ENCODE measurements at regions not wholly inside any gene's neighbourhood (a gene's known extent, or its start where the extent isn't known, plus 50 kb on each side); places are given as distances from the start of the nearest gene placed in this dataset.

DNA sequence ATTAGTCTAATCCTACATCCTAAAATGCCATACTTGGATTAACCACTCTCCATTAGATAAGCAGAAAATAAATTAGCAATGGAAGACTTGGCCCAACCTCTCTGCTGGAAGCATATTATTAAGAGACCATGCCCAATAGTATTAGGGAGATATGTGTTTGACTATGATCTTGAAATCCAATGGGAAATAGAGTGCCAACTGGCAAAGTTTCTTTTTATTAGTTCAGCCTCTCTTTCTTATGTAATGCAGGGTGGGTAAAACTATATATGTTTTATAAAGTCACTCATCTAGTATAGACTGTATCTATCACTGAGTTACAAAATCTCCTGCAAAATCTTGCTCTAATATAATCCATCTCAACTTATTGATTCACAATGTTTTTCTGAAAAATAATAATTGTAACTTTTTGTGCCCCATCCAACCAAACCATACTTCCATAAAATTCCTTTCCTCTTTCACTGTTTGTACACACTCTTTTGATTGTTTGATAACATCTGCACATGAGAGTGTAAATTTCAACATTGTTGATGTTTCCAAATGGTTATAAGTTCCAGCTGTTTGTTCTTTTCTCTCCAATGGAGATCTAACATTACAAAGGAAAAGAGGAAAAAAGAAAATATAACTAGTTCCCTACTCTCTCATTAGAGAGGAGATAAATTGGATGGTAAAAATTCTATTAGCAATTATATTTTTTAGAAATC lies 408.1 kb upstream of the ADGRL2 start:
- no peak for DNase-seq (ENCODE audit: low read depth)

DNA sequence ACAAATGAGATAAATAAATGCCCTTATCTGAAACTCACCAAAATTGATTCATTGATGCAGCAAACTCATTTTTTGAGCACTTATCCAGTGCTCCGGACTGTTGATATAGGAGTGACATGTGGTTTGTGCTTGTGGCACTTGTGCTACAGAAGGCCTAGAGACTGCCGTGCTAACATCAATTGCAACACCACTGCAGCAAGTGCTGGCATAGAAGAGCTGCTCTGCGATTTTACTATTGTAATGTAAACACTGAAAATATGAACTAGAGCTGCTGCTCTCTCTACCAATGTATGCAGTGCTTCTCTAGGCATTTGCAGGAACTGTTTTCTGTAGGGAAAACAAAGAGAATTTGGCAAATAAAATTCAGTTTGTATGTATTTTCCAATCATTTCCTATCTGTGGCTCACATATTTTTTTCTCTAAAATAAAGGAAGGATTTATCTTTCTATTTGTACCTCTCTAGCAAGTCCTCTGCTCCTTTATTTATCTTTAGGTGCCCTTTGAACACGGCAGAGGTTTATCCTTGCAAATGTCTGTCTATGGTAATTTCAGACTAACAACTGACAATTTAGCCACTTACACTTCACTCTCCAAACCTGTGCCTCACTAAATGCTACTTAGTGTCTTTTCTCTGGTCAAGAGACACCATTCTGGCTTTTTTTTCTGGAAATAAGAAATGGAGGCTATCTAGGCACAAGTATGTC lies 409.5 kb upstream of the ADGRL2 start:
- DNase-seq (ENCODE audit: low read depth), result no peak

DNA sequence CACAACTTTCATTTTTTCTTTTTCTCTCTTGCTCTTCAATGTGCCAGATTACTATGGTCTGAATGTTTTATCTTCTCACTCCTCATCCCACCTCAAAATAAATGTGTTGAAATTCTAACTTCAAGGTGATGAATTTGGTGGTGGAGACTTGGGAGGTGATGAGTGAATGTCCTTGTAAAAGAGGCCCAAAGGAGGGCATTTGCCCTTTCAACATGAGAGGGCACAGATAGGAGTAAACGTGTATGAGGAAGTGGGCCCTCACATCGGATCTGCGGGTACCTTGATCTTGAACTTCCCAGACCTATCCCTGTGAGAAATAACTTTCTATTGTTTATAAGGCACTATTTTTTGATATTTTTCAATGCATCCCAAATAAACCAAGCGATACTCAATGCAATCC lies 412.3 kb upstream of the ADGRL2 start:
- no peak for DNase-seq (ENCODE audit: low read depth)

DNA sequence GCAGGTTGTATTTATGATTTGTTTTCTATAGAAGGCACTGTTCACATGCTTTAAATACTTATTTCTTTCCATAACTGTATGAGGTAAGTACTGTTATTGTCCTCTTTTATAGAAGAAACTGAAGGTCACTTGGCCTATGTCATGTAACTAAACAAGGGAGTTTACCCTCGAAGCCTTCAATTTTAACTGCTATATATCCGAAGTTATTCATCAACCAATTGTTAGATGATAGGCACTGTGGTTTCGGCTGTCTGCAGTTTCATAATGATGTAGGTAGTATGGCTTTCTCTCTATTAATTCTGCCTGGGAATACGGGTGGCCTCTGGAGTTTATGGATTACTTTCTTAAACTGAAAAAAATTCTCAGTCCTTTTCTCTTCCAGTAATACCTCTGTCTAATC lies 413.3 kb upstream of the ADGRL2 start:
- DNase-seq (ENCODE audit: low read depth), result no peak

DNA sequence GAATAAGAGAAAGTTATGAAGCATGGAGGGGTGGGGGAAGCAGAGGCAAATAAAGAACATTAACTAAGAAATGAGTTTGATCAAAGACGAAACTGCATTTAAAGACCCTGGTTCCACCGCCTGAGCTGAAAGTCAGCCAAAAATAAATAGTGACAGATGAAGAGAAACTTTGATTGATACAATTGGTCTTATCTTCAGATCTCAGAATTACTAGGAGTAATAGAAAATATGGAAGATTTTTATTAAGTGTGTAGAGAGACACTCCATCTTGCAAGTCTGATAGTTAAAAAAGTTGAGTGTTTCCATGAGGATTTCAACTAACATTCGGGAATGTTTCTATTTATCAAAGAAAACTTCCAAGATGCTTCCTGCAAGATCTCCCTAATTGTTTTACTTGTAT lies 418.2 kb upstream of the ADGRL2 start:
- DNase-seq (ENCODE audit: low read depth), result no peak

DNA sequence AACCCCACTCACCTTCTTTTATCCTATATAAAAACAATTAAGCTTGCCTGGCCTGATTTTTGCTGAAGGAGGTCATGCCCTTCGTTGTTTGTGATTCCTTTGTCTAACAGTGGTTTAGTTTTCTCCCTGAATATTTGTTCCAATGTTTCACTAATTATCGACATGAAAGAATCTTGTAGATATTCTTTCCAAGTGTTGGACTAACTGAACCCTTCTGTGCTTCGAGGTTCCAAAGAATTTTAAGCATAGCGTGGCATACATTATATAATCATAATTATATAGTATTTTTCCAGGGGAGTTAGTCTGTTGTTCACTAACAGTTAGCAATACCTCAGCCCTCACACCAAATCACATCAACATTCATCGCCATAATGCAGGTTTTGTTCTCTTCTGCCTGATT lies 418.9 kb upstream of the ADGRL2 start:
- DNase-seq (ENCODE audit: low read depth), result no peak

DNA sequence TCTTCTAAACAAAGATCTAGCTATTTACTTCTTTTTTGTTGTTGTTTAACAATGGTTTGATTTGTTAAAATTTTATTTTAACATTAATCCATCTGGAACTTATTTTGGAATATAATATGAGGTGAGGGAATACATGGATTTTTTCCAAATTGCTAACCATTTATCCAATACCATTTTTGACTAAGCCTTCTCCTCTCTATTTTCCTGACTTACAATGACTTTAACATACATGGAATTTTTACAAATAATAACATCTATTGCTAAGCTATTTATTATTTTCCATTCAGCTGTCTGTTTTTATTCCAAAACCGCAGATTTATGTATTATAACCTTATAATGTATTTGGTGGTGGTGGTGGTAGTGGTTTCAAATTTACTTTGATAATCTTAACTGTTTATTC lies 420.3 kb upstream of the ADGRL2 start:
- no peak for DNase-seq (ENCODE audit: low read depth)

DNA sequence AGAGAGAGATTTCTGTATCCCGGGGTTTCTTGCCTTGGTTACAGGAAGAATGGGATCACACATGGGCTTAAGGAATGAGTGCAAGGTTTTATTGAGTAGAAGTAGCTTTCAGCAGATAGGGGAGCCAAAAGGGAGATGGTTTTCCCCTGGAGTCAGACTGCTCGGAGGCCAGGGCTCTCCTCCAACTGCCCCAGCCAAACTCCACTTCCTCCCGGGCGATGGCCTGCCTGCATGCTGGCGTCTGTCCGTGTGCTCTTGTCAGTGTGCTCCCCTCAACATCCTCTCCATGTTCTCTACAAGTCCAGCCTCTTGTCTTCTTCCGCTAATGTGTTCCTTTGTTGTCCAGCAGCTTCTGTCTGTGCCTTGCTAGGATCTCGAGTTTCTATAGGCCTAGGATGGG lies 421.3 kb upstream of the ADGRL2 start:
- DNase-seq (ENCODE audit: low read depth), result no peak

DNA sequence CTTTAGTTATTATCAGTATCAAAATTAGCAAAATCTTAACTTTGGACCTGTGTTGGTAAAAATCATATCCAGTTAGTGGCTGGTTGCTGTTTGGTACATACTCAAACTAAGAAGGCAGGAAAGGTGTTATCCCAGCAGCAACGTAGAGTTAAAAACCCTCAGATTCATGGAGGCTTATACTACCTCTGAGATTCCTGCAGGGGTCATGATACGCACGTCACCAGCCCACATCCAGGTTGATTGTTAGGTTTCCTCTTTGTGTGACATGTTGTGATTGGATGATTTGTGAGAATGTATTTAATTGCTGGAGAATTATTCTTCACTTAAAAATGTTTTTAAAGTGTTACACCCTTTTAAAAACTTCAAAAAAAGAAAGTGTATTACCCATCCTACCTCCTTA lies 423.3 kb upstream of the ADGRL2 start:
- DNase-seq (ENCODE audit: low read depth), result no peak

DNA sequence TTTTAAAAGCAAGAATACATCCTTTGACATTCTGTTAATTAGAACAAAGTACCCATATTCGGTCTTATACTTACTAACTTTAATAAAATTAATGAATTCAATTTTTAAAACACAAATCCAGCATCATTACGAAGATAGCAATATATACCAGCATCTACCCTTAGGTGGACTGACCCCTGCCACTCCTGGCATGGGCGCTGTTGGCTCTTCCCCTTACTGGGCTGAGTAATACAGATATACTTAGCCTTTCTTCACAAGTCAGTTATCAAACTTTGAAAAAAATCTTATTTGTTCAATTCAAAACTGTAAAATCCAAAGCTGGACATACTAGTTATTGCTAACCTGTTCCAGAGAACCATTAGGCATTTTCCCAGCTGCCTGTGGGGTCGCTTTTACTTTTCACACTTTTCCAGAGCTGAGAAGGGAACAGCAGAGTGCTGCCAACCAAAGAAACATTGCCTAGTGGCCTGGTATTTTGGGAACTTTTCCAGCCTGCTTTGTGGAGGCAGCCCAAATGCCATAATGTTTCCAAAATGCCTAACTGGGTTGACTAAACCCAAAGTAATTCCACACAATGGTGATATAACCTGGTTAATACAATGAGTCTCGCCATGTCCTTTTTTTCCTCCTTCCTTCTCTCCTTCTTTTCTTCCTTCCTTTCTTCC lies 424.7 kb upstream of the ADGRL2 start:
- no peak for DNase-seq (ENCODE audit: low read depth)

DNA sequence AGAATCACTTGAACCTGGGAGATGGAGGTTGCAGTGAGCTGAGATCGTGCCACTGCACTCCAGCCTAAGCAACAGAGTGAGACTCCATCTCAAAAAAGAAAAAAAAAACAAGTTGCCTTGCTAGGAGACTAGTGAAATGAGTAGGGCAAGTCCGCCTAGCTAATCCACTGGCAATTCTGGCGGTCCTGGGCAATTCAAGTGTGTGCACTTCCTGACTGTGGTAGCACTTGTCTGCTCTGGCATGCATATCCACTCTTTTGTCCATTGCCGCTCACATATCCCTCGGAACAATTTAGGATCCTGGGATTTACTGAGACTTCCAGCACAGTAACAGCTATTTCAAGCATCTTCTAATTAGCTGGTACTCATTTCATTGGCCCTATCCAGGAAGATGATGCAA lies 426.3 kb upstream of the ADGRL2 start:
- DNase-seq (ENCODE audit: low read depth), result no peak

DNA sequence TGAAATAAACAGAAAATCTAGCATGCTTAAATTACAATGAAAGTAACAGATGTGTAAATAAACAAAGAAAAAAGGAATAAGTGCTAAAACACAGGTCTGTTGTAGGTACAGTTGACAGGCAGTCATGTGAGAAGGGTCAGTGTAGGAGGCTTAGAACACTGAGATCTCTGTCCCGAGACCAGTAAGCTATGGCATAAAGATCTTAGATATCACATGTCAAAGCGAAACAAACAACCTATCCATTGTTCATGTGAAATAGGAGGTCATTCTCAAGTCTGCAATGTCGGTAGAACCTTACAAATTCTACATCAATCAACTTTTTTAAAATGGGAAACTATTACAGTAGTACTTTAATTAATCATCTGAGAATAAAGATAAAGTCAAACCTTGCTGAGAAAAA lies 428.9 kb upstream of the ADGRL2 start:
- DNase-seq (ENCODE audit: low read depth), result no peak

DNA sequence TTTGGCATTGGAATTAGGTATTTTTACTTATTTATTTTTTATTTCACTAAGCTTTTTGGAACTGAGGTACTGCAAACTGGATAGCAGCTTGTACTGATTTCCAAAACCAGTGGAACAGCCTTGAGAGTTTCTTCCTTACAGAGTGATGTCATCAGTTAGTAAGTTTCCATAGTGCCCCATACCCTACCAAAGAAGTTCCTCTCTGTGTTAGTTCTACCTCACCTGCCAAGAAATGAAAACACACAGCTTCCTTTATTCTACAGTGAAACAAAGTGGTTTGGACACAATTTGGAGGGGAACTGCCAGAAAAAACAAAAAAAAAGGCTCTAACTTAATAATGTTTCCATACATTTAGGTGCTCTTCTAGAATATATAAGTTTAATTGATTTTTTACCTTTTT lies 430.9 kb upstream of the ADGRL2 start:
- DNase-seq (ENCODE audit: low read depth), result no peak

DNA sequence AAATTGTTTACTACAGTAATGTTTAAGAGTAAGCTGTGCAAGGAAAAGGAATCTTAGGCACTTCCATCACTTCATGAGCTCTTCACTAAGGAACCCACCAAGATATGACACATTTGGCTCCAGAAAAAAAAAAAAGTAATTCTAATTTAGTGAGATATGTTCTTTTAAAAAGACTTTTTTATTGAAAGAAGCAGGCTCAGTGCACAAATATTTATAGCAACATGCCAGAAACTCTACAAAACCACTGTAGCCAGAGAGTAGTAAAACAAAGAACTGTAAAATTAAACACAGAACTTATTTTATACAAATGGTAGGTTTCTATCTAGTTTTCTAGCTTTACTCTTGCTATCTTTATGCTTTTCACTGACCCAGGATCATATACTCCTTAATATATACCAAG lies 434.6 kb upstream of the ADGRL2 start:
- DNase-seq (ENCODE audit: low read depth), result no peak

DNA sequence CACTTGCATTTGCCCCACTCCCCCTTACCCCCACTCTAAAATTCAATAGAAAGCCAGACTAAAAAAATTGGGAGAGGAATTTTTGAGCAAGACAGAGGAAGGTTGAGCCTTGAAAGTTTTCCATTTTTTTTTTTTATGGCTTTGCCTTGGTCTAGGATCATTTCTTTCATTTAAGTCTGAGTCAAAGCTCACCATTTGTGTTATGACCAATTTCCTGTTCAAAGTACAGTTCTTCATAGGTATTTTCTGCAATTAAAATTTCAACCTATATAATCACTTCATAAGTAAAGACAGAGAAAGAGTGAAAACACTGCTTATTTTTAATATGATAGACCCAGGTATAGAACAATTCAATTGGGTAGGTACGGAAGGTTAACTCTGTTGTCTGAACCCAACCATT lies 436.6 kb upstream of the ADGRL2 start:
- no peak for DNase-seq (ENCODE audit: low read depth)

DNA sequence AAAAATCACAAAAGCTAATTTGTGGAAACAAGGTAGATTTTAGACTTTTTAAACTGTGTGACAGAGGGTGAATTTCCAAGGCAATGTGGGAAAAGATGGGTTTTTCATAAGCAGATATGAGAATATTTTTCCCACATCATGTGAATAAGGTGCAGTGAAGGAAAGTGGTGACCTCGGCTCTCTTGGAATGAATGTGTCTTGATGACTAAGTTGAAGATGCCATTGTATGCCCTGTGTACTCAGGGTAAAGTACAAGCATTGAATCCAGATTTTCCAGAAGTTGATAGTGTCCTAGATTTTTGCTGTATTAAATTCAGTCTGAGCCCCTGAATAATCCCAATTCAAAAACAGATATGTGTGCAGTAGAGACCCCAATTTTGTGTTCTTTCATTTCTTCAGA lies 442.6 kb upstream of the ADGRL2 start:
- no peak for DNase-seq (ENCODE audit: low read depth)

DNA sequence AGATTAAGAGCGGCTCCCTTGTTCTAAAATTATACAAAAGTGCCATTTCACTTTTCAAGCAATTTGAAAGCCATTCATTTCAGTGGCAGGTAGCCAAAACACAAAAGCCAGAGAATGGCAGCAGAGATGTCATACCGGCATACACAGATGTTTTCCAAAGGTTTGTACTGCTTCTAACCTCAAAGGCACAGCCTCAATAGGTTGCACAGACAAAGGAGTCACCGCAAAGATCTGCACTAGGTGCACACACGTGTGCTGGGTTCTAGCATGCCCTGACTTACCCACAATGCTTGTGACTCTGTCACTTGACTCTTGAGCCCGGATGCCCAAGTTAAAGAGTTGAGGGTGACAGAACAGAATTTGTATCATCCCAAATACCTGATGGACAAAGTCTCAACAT lies 448.9 kb upstream of the ADGRL2 start:
- DNase-seq (ENCODE audit: low read depth), result no peak

DNA sequence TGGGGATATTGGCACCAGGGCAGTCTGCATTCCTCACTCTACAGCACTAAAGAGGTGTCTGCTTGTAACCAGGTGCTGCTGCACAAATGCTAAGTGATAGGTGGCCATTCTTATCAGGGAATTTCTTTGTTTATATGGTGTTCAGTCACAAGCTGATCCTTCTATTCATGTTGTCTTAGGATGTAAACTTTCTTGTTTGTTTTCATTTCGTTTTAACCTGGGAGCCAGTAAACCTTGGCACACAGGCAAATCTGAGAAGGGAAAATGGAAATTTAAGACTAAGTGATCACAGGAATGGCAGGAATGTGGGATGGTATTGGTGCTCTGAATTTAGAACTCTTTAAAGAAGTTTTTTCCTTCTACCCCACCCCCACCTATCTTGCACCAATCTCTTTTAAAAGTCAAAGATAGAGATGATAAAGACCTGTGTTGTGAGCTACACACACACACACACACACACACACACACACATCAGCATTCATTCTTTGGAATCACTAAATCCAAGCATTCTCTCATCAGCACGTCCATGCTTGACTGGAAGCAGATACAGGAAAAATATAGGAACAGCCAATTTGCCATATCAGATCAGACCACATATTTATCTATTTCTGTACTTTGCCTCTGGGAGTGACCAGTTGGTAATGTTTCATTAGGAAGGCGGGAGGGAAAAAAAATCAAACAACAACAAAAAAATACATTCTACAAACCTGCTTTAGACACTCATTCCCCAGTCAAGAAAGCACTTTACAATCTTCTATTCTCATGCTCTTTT lies 451.4 kb upstream of the ADGRL2 start:
- DNase-seq (ENCODE audit: low read depth), result no peak

DNA sequence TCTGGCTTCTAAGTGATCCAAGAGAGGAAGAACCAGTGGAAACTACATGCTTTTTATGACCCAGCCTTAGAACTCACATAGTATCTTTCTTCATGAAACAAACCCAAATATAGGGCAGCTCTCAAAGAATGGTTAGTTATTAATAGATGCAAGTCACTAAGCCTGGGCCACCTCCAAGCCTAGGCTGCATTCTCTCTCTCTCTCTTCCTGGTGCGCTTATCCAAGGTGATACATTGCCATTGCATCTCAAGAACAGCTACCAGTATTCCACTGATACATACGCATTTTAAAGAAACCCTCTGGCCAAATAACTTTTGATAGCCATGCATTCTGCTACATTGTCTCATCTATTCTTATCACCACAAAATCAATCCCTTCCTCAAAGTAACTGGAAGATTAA lies 455.6 kb upstream of the ADGRL2 start:
- no peak for DNase-seq (ENCODE audit: low read depth)

DNA sequence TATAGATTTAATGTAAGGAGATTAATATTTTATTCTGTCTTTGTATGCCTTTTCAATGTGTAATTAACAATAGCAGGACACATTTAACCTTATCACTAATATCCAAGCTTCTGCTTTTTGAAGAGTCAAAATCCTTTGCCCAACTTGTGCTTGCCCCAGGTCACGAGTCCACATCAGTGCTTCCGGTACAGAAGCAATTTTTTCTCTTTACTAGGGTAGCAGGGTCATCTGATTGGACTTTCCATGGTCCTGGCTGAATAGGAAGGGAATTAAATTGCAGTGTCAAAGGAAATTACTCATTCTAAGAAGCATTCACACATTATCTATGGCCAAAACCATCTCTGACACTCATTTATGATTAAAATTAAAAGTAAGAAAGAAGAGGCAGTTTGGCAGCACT lies 460.5 kb upstream of the ADGRL2 start:
- no peak for DNase-seq (ENCODE audit: low read depth)

DNA sequence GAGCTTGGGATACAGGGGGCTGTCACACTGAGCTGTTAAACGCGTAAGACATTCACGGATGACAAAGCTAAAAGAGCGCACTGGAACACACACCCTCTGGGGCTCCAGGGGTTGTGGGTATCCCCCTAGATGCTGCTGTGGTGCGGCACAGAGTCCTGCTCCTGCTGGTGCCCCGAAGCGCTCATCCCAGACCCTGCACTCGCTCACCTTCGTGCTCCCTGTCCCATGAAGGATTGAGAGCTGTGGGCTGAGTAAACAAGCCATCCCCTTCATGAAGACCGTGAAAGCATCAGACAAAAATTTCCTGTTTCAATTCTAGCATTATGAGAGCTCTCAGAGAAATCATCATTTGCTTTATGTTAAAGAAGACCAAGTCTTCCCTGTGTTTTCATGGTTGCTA lies 463.5 kb upstream of the ADGRL2 start:
- DNase-seq (ENCODE audit: low read depth), result no peak

DNA sequence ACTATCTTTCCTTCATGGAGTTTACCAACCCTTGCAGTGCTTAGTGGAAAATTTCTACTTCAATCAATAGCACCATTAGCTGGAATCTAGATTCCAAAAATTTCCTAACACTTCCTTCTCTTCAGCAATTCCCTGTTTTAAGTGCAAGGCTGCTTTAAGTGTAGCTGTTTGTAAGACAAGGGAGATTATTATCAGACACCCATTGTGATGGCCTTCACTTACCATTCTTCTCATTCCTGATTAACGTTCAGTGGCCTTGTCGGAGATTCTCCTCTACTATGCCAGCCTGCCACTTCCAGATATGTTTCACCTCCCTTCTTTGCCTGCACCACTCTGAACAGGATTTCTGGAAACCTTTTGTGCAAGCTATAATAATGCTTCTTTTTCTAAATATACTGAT lies 464.9 kb upstream of the ADGRL2 start:
- no peak for DNase-seq (ENCODE audit: low read depth)

DNA sequence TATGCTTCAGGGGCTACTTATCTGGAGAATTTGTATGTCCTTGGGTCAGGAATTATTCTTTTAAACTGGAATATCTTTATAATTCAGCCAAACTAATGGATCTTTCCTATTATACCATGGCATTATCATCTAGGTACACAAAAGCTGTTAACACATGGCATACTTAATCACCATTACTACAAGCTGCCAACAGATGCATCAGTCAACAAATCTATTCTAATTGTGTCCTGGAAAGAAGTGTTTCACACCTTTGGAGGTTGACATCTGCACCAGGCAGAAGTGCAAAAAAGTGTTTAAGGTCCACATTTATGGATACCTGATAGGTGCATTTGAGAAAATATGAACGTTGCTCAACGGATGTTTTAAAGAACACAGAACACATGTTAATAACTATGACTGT lies 470.2 kb upstream of the ADGRL2 start:
- no peak for DNase-seq (ENCODE audit: low read depth)
